22Rv1 (cell line): ENCODE measurements at regions not wholly inside any gene's neighbourhood (a gene's known extent, or its start where the extent isn't known, plus 50 kb on each side); places are given as distances from the start of the nearest gene placed in this dataset.

Source experiments
- CTCF ChIP-seq: fragments of 450-650 bp; IDR thresholded peaks from 2 replicates; pipeline ENCODE4 v1.5.1; 2017; ENCODE audit warnings: mild to moderate bottlenecking
- ZFX ChIP-seq: fragments of 450-650 bp; IDR thresholded peaks from 2 replicates; pipeline ENCODE4 v1.6.1; 2017; ENCODE audit warnings: antibody characterized with exemption, borderline replicate concordance

GRCh38 chr6:74937936-74938335 lies 267.9 kb downstream of the COL12A1 start:
- TF ChIP-seq CTCF (no peak), ZFX (no peak)
